H1 (cell line): ENCODE measurements at regions not wholly inside any gene's neighbourhood (a gene's known extent, or its start where the extent isn't known, plus 50 kb on each side); places are given as distances from the start of the nearest gene placed in this dataset.

ENCODE experiments used
- KDM4A ChIP-seq: IDR thresholded peaks from one replicate; pipeline ENCODE4 v1.7.1; 2012; ENCODE audit warnings: low read depth, mild to moderate bottlenecking, moderate library complexity, low read length, inconsistent platforms; ENCODE audit not compliant: severe bottlenecking
- RAD21 ChIP-seq, 2 experiments: IDR thresholded peaks in 1 of 2; conservative IDR thresholded peaks in 1 of 2; 2 replicates each; pipeline ENCODE4 v1.6.1; 2011; ENCODE audit warnings: low read depth in 2 of 2, low read length in 2 of 2, improper control_type of control experiment in 1 of 2, inconsistent platforms in 1 of 2, mild to moderate bottlenecking in 1 of 2, moderate library complexity in 1 of 2
- RNF2 ChIP-seq: fragments of 200-900, 300-1000 bp; sonication (generic); IDR thresholded peaks from 2 replicates; pipeline ENCODE4 v1.7.1; 2016; ENCODE audit warnings: borderline replicate concordance, low read depth, mild to moderate bottlenecking, antibody characterized with exemption, low read length; ENCODE audit not compliant: poor library complexity, severe bottlenecking; ENCODE audit errors: missing control alignments
- SP2 ChIP-seq: IDR thresholded peaks from 2 replicates; pipeline ENCODE4 v1.6.1; 2012; ENCODE audit warnings: mild to moderate bottlenecking, low read length, inconsistent platforms
- USF2 ChIP-seq: IDR thresholded peaks from 2 replicates; pipeline ENCODE4 v1.6.1; 2011; ENCODE audit warnings: low read length, improper control_type of control experiment

GRCh38 chr12:89111964-89112363 lies 240.3 kb downstream of the DUSP6 start (continued):
- TF ChIP-seq USF2: no peak
- TF ChIP-seq KDM4A: no peak
- no peak for TF ChIP-seq RAD21 (IDR thresholded peaks at IDR 0.05 in 1 of 2, conservative IDR thresholded peaks at IDR 0.05 in 1 of 2; ENCODE audit: low read depth in 2 of 2, low read length in 2 of 2)
- no peak for TF ChIP-seq SP2
- TF ChIP-seq RNF2: no peak
